Epithelial cell of esophagus (primary cell): ENCODE measurements at regions not wholly inside any gene's neighbourhood (a gene's known extent, or its start where the extent isn't known, plus 50 kb on each side); places are given as distances from the start of the nearest gene placed in this dataset.

Experiments
- DNase-seq: peaks from one replicate; pipeline ENCODE4 v3.0.0; 2010; ENCODE audit warnings: low read depth
- H3K4me3 ChIP-seq: 2 replicates; pipeline ENCODE4 v1.5.1; 2011; ENCODE audit warnings: mild to moderate bottlenecking, low read length, control low read depth
- TF ChIP-seq, protein P1 (sequence below): IDR thresholded peaks from 2 replicates; pipeline ENCODE4 v1.5.1; 2011; ENCODE audit warnings: low read depth, mild to moderate bottlenecking, low read length, control low read depth, inconsistent platforms; ENCODE audit not compliant: insufficient read depth; ENCODE audit errors: missing control alignments

DNA sequence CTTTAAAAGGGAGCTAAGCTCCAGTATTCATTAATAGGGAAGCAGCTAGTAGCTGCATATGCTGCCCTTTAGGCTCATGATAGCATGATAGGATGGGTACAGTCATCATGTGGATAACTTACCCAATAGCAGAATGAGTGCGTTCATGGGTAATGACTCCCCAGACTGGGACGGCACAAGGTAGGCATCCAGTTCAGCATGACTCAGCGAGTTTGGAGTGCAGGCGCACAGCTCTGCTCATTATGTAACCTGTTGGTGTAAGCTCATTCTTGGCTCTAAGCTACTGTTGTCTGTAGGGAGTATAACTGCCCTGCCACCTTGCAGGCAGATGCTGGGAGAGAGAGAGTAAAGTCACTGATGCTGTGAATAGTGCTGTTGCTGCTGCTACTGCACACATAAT, 209.2 kb upstream of the SYT4 start:
- TF ChIP-seq, protein P1, sequence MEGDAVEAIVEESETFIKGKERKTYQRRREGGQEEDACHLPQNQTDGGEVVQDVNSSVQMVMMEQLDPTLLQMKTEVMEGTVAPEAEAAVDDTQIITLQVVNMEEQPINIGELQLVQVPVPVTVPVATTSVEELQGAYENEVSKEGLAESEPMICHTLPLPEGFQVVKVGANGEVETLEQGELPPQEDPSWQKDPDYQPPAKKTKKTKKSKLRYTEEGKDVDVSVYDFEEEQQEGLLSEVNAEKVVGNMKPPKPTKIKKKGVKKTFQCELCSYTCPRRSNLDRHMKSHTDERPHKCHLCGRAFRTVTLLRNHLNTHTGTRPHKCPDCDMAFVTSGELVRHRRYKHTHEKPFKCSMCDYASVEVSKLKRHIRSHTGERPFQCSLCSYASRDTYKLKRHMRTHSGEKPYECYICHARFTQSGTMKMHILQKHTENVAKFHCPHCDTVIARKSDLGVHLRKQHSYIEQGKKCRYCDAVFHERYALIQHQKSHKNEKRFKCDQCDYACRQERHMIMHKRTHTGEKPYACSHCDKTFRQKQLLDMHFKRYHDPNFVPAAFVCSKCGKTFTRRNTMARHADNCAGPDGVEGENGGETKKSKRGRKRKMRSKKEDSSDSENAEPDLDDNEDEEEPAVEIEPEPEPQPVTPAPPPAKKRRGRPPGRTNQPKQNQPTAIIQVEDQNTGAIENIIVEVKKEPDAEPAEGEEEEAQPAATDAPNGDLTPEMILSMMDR, result no peak
- DNase-seq, result peak; percentile 1
- H3K4me3 ChIP-seq, result no peak overlapping the region

DNA sequence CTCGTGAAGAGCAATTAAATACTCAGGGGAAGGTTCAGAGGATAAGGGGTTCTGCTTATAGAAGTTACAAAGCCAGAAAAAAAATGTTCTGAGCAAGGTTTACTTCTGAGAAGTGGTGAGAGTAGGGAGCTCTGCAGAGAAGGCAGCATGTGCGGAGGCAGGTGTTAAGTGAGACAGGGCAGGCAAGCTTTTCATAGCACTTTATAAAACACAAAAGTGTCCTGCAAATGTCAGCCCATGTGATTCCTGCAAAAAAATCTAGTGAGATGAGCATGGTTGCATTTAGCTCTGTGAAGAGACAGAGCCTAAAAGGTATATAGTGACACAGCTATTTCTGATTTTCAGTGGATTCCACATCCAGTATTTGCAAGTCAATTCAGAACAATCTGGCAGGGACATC, 223.8 kb upstream of the SYT4 start:
- H3K4me3 ChIP-seq, result no peak overlapping the region
- TF ChIP-seq, protein P1, result no peak
- DNase-seq, result no peak

- no peak overlapping the region for H3K4me3 ChIP-seq
- TF ChIP-seq, protein P1, result no peak
- DNase-seq, result no peak
Measured at GRCh38 chr18:43506935-43507334, 229.6 kb upstream of the SYT4 start.

DNA sequence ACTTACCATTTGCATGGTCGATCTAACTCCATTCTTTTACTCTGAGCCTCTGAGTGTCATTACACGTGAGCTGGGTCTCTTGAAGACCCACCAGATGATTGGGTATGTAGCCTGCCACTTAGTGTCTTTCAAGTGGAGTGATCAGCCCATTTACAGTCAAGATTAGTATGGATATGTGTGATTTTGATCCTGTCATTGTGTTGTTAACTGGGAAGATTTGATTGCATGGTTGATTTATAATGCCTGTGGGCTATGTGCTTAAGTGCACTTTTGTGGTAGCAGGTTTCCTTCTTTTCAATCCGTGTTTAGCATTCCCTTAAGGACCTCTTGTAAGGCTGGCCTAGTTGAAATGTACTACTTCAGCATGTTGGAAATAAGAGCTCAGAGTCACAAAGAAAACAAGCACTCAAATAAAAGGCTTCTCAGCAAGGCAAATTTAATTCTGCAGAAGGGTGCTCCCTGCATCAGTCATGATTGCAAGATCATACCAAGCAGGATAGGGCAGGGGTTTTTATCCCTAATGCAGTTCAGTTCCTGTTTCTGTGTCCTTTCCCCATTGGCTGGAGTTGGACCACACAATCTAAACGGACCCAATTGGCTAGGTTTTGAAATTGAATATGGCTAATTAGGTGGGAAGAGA, 230.7 kb upstream of the SYT4 start:
- TF ChIP-seq, protein P1, result no peak
- DNase-seq, result no peak
- H3K4me3 ChIP-seq, result no peak overlapping the region

GRCh38 chr18:43514747-43515146, 237.5 kb upstream of the SYT4 start:
- DNase-seq, result no peak
- TF ChIP-seq, protein P1, result no peak

GRCh38 chr18:43515481-43515880, 238.2 kb upstream of the SYT4 start:
- TF ChIP-seq, protein P1, result no peak
- DNase-seq, result no peak
- H3K4me3 ChIP-seq, result no peak overlapping the region

More at GRCh38 chr18:43514747-43515146, 237.5 kb upstream of the SYT4 start:
- H3K4me3 ChIP-seq, result no peak overlapping the region

DNA sequence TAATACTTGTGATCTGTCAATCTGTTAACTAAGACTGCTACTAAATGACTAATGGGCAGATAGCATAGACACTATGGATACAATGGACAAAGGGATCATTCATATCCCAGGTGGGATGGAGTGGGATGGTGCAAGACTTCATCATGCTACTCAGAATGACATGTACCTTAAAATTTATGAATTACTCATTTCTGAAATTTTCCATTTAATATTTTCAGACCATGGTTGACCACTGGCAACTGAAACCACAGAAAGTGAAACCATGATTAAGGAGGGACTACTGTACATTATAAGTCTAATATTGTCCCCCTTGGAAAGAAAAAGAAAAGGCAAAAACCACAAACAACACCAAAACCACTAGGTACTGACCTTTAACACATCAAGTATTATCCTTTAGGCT, 247.0 kb upstream of the SYT4 start:
- DNase-seq, result no peak
- TF ChIP-seq, protein P1, result no peak
- no peak overlapping the region for H3K4me3 ChIP-seq
